HuH-7 (cell line): ENCODE measurements at regions not wholly inside any gene's neighbourhood (a gene's known extent, or its start where the extent isn't known, plus 50 kb on each side); places are given as distances from the start of the nearest gene placed in this dataset.

Source experiments
- DNase-seq: peaks from one replicate; pipeline ENCODE4 v3.0.0; 2011; ENCODE audit warnings: low spot score

DNA sequence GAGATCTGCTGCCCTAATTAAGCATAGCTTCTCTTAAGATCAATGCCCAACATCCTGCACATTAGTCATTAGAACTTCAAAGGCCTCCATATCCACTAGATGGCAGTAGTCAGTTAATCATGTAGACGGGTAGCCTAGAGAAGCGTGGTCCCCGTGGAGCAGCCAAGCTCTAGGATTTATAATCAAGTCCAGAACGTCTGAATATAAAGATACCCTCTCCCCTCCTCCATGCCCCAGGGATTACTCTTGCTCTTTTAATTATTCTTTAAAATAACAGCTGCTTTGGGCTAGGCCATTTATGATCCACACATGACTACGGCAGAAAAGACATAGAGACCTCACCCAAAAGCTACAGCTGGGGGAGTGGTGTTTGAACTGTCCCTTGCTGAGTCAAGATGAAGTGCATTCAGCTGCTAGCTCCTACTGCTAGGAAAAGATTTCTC lies 327.6 kb upstream of the PLET1 start:
- peak; percentile 56 for DNase-seq

GRCh38 chr11:112589155-112589554 lies 328.5 kb upstream of the PLET1 start:
- DNase-seq, result no peak

GRCh38 chr11:112590764-112591163 lies 330.1 kb upstream of the PLET1 start:
- DNase-seq, result no peak

DNA sequence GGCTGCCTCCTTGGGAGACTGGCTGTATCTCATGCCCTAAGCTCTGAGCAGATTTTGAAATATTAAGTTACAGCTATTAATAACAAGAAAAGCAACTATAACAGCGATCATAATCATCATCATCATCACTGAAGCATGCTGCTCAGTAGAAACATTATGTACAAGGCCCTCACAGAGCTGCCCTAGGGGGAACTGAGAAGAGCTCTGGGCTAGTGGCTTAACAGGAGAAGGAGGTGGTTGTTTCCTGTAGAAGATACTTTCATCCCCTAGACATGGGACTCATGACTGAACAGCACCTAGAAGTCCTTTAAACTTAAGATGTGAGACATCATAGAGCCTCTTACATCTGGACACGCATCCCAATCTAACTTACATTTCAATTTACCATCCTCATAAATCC lies 332.8 kb upstream of the PLET1 start:
- no peak for DNase-seq

GRCh38 chr11:112596324-112596723 lies 335.7 kb upstream of the PLET1 start:
- DNase-seq, result no peak

DNA sequence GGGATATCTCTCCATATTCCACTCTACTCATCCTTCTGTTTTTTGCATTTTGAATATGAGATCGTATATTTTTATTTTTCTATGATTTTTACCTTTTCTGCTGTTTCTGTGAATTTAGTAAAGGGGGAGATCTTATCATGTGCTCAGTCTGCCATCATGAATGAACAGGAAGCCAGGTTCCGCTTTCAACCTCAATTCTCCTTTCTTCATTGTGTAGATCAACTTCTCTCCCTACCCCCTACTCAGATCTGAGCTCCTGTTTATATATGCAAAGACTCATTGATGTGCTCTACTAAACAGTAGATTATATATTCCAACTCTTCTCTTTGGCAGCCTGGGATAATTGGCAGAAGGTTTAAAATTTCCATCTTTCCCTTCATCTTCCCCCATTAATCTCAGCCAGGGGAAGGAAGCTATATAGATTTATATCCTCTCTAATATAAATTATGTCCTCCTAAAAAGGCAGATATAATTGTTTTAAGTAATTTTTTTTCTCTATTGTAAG lies 336.7 kb upstream of the PLET1 start:
- DNase-seq, result no peak

GRCh38 chr11:112599265-112599664 lies 338.6 kb upstream of the PLET1 start:
- no peak for DNase-seq

DNA sequence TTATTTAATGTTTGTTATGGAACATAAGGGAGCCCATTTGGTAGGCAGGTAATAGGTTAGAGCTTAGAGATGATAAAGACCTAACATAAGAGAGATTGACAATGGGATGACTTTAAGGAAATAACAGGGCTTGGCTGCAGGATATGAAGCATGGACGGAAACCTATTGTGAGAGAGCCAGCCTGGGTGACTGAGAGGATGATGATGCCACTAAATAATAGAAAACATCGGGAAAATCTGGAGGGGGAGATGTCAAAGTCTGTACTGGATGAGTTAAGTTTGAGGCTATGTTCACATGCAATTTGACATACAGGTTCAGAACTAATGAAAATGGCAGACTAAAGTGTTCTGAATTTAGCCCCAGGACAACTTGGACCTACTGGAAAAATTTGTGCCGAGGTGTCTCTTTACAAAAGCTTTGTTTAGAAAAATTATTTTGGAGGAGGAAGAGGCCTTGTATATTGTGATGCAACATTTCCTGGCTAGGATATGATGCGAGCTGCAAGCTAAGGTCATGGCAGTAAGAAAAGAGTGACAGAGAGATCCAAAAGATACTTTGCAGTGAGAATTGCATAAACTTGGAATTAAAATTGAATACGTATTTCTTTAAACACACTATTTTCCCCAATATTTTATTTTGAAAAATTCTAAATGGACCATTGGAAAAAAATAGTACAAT lies 339.3 kb upstream of the PLET1 start:
- no peak for DNase-seq

DNA sequence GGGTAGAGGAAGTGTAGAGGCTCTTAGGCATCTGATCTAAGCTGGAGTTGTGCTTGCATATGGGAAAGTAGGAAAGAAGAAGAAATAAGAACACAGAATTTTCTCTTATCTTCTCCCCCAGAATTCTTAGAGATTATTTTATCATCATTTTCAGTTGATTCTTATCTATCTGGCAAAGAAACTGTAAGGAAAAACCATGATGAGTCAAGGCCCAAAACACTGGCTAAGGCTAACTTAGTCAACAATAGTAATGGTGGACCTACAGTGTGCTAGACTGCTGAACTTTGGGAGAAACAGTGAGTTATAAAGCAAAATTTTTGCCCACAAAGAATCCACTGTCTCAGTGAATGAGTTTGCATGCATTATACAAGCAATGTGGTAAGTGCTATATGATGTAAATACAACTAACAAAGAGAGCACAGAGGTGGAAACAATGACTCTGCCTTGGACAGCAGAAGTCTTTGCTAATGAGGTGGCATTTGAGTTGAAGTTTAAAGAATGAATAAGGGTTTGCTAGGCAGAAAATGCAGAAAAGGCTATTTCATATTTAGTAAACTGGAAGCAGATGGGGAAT lies 344.5 kb upstream of the PLET1 start:
- DNase-seq, result no peak

- no peak for DNase-seq
Observed at GRCh38 chr11:112606656-112607055, 346.0 kb upstream of the PLET1 start.

DNA sequence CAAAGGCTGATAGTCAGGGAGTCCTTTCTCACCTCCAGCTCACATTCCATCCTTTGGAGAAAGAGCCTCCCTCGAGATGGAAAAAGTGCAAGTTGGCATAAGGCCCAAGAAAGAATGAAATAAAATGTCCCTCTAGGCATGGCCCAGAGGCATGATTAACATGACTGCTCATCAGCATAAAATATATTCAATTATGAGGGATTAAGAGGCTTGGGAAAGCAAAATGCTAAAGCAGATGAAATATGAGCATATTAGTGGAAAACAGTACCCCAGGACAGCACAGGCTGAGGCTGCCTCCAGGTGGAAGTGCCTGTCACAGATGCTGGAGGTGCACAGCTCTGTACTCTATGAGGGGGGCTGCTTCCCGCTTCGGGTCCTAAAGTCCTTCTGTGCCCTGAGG lies 347.8 kb upstream of the PLET1 start:
- no peak for DNase-seq

DNA sequence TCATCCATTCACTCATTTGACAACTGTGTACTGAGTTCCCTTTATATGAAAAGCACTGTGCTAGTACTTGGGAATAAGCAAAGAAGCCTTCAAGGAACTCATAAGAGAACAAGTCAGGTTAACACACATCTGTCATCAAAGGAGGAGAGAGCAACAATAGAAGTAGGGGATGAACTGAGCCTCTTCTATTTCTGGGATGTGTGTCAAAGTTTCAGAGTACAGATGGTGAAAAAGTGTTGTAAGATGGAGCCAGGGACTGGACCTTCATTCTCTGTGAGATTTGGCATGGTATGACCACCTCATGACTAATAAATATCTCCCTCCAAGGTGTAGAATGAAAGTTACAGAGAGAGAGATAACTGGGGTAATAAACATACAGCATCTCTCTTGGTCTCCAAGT lies 349.8 kb upstream of the PLET1 start:
- no peak for DNase-seq

DNA sequence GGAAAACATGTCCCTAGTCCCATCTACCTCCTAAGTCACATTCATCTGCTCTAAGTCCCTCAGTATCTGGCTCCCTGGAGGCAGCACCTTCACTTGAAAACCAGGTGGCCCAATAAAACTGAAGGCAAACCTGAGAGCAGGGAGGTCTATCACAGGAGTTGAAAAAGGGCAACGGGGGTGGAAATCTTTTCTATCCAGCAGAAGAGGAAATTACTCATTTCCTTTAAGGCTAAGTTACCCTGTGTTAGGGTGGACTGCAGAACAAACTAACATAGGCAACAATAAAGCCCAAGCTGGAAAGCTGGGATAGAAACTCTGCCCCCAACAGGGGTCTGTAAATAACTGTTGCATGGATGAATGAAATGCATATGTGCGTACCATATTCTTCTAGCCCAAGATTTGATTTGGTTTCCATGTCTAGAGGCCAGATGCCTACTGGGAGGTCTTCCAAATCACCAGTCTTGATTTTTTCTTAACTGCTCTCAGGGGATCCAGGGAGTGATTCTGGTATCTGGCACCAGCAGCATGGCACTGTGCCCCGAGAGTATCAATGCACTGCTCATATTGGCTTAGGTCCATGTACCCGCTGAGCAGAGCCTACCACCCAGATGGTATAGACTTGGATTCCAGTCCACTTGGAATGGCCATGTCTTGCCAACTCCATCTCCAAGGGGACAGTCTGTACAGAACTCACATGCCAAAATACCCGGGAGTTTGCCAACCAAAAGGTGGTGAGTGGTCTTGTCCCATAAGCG lies 350.0 kb upstream of the NCAM1 start:
- no peak for DNase-seq

- no peak for DNase-seq
Observed at GRCh38 chr11:112611771-112612170, 349.4 kb upstream of the NCAM1 start.

DNA sequence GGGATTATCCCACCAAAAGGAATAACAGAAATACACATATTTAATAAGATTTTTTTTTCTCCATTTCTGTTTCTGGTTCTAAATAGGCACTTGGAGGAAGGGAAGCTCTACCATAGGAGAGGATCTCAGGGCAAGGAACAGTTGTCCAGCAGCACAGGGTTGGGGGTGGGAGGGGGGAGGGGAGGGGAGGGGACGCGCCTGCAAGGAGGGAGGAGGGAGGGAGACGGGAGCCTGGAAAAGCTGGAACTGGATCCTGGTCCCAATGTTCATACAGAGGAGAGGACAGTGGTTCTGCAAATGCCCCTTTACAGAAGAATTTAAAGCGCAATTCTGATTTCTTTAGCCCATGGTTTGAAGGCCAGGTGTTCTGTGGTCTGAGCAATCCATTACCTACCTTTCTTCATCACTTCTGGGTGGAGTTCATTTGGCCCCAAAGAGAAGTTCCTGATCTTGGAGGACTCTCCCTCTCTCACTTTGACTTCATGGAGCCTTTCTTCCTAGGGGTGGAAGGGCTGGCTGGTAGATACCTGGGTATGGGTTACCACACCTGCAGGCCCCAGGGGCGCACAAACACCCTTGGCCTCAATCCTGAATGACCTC lies 348.9 kb upstream of the NCAM1 start:
- no peak for DNase-seq

DNA sequence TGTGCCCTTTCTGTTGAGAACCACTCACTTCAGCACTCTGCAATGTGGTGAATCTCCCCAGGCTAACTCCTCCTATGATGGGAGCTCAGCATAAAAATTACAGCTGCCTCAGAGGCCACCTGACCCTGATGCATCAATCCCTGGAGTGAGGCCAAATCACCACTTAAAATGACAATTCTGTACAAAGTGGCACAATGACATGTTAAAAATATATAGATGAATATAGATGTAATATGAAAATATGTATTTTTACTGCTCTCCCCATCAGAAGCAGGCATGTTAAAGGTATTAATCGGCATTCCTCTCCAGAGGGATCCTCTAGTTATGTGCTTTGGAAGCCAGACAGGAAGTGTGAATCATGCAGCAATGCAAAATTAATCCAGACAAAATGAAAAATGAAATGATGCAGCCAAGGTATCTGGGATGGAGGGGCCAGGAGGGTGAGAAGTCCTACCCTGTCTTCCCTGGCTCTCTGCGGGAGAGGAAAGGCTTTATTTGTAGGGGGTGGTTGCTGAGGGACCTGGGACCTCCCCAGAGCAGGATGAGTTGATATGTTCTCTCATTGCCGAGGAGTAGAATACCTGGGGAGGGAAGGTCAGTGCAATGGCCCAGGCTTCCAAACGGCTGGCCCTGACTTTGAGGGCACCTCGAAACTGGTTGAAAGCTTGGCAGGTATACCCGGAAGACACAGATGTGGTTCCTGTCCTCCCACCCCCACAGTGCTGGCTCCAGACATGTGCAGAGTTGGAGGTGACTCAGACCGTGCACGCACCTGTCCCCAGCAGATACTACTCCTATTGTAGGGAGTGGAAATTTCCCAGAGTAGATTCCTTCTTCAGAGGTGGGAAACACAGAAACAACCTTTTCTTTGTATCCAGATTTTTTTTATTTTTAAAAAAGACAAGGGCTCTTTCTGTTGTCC lies 347.9 kb upstream of the NCAM1 start:
- DNase-seq, result no peak

GRCh38 chr11:112614605-112615004 lies 346.6 kb upstream of the NCAM1 start:
- DNase-seq, result no peak

DNA sequence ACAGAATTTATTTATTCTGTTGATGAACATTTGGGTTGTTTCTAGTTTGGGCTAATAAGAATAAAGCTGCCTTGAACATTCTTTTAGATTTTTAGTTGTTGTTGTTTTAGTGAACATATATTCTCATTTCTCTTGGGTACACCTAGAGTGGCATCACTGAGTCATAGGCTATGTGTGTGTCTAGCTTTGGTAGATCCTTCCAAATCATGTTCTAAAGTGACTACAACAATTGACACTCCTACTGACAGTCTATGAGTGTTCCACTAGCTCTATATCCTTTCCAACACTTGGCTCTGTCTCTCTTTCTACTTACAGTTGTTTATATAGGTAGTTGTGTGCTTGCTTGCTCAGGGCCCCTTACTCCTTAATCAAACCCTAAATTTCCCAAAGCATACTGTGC lies 346.0 kb upstream of the NCAM1 start:
- no peak for DNase-seq

DNA sequence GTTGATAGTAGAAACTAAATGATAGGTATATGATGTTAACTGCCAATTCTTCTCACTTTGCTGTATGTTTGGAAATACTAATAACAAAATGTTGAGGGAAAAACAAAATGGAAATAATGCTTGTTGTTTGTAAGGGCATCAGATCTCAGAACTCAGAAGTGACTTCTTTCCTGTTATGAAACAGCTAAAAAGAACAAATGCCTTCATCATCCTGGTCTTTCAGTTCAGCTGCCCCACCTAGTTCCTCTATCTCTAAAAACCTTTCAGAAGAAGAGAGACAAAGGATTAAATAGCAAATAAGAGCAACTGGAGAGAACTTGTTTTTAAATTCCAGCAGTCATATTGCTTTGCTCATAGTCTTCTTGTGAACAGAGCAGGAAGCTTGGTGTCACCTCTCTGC lies 345.3 kb upstream of the NCAM1 start:
- DNase-seq, result no peak

GRCh38 chr11:112616327-112617097 lies 344.7 kb upstream of the NCAM1 start:
- no peak for DNase-seq

DNA sequence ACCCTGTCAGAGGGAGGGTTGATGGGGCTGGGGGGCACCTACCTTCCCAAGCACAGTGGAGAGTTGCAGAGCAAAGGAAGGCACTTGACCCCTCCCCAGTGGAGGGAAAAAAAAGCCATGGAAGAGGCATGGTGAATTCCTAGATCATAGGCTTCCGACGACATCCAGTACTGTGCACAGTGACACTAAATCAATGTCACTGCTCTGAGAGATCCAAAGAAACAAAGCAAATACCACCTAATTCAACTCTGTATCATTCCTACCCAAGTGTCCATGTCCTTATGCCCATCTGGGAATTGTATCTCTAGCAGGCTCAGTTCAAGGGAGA lies 344.2 kb upstream of the NCAM1 start:
- no peak for DNase-seq
